ENCODE measurements at regions not wholly inside any gene's neighbourhood (a gene's known extent, or its start where the extent isn't known, plus 50 kb on each side); places are given as distances from the start of the nearest gene placed in this dataset.

DNA sequence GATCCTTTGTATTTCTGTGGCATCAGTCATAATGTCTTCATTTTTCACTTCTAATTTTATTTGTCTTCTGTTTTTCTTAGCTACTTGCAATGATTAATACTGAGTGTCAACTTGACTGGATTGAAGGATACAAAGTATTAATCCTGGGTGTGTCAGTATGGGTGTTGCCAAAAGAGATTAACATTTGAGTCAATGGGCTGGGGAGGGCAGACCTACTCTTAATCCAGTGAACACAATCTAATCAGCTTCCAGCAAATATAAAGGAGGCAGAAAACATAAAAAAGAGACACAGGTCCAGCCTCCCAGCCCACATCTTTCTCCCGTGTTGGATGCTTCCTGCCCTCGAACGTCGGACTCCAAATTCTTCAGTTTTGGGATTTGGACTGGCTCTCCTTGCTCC lies 640.9 kb upstream of the MIR17HG start:
- H3K4me1 ChIP-seq (ENCODE audit: insufficient read depth, low read length): no peaks in the 10 kb centered on the region
- H3K4me2 ChIP-seq (ENCODE audit: insufficient read depth, low read length): no peak overlapping the region
- H3K27me3 ChIP-seq (ENCODE audit: insufficient read depth, low read length): no peaks in the 10 kb centered on the region
- H2AFZ ChIP-seq (ENCODE audit: low read length): no peak overlapping the region
- TF ChIP-seq, protein P1, sequence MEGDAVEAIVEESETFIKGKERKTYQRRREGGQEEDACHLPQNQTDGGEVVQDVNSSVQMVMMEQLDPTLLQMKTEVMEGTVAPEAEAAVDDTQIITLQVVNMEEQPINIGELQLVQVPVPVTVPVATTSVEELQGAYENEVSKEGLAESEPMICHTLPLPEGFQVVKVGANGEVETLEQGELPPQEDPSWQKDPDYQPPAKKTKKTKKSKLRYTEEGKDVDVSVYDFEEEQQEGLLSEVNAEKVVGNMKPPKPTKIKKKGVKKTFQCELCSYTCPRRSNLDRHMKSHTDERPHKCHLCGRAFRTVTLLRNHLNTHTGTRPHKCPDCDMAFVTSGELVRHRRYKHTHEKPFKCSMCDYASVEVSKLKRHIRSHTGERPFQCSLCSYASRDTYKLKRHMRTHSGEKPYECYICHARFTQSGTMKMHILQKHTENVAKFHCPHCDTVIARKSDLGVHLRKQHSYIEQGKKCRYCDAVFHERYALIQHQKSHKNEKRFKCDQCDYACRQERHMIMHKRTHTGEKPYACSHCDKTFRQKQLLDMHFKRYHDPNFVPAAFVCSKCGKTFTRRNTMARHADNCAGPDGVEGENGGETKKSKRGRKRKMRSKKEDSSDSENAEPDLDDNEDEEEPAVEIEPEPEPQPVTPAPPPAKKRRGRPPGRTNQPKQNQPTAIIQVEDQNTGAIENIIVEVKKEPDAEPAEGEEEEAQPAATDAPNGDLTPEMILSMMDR (IDR thresholded peaks at IDR 0.05; ENCODE audit: extremely low read depth, low read depth, low read length): no peak
- H3K36me3 ChIP-seq (ENCODE audit: insufficient read depth, low read length): no peaks in the 10 kb centered on the region
- no peaks in the 10 kb centered on the region for H3K9me3 ChIP-seq (ENCODE audit: low read depth, low read length)
- H3K27ac ChIP-seq (ENCODE audit: low read depth, low read length): no peak overlapping the region
- DNase-seq (ENCODE audit: insufficient read length, low spot score, missing footprints): no peak
- H4K20me1 ChIP-seq (ENCODE audit: insufficient read depth, low read length): no peaks in the 10 kb centered on the region
- no peak overlapping the region for H3K4me3 ChIP-seq (ENCODE audit: insufficient read depth, low read length)
- H3K79me2 ChIP-seq (ENCODE audit: insufficient read depth, low read length): no peaks in the 10 kb centered on the region

DNA sequence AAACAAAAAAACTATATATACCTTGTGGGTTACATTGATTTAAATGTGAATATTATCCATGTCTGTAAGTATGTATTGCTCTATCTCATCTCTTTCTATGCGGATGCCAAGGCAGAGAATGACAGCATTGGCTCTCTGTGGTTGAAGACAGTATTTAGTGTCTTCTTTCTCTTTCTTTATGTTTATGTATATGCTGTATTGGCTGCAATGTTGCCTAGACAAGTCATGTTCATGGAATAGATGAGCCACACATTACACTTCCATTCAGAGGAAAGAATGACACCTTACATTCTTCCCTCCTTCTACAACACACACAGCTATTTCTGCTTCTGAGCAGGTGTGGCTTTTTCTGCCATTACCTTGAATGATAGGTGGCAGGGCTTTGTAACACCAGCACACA lies 639.4 kb upstream of the MIR17HG start:
- H2AFZ ChIP-seq (ENCODE audit: low read length): no peak overlapping the region
- no peaks in the 10 kb centered on the region for H3K79me2 ChIP-seq (ENCODE audit: insufficient read depth, low read length)
- H3K36me3 ChIP-seq (ENCODE audit: insufficient read depth, low read length): no peaks in the 10 kb centered on the region
- no peaks in the 10 kb centered on the region for H3K4me1 ChIP-seq (ENCODE audit: insufficient read depth, low read length)
- H4K20me1 ChIP-seq (ENCODE audit: insufficient read depth, low read length): no peaks in the 10 kb centered on the region
- DNase-seq (ENCODE audit: insufficient read length, low spot score, missing footprints): no peak
- H3K27ac ChIP-seq (ENCODE audit: low read depth, low read length): no peak overlapping the region
- no peak overlapping the region for H3K4me2 ChIP-seq (ENCODE audit: insufficient read depth, low read length)
- no peak overlapping the region for H3K4me3 ChIP-seq (ENCODE audit: insufficient read depth, low read length)
- TF ChIP-seq, protein P1 (IDR thresholded peaks at IDR 0.05; ENCODE audit: extremely low read depth, low read depth, low read length): no peak
- H3K27me3 ChIP-seq (ENCODE audit: insufficient read depth, low read length): no peaks in the 10 kb centered on the region
- no peaks in the 10 kb centered on the region for H3K9me3 ChIP-seq (ENCODE audit: low read depth, low read length)

DNA sequence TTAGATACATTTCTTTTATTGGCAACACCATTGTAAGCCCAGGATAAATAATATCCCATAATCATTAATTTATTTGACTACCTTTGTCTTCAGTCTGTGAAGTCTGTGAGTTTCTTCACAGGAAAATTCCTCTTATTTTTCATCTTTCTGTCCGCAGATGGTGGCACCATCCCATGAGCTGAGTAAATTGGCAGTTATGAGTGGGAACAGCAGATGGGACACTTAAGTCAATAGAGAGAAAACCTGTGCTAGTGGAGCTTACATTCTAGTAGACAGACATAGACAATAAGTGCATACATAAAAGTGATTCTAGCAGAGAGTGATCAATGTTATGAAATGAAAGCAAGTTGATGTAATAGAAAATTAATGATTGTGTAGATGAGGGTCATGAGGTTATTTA lies 638.2 kb upstream of the MIR17HG start:
- H3K27me3 ChIP-seq (ENCODE audit: insufficient read depth, low read length): no peaks in the 10 kb centered on the region

DNA sequence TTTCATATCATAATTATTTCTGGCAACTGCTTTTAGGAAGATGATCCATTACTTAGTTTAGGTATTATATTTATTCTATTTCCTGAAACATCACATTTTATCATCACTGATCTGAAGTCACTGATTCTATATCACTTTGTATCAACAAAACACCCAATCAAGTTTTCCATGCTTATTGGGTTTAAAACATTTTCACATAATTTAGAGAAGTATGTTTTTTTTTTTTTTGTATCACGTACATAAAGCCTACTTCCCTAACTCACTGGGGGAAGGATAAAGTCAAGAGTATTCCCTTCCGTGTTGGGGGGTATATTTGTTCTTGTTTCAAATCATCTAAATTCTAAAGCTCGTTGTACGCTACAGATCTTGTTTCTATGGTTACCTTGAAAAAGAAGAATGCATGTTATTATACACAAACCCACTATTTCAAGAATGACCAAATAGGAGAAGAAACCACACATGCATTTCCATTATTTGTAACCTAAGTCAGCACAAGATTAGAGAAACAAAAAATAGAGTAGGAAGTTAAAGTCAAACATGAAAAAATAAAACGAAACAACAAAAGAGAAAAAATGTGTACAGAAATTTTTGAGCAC lies 637.2 kb upstream of the MIR17HG start:
- H3K4me2 ChIP-seq (ENCODE audit: insufficient read depth, low read length): no peak overlapping the region
- DNase-seq (ENCODE audit: insufficient read length, low spot score, missing footprints): no peak
- no peak overlapping the region for H3K27ac ChIP-seq (ENCODE audit: low read depth, low read length)
- no peaks in the 10 kb centered on the region for H3K27me3 ChIP-seq (ENCODE audit: insufficient read depth, low read length)
- H3K36me3 ChIP-seq (ENCODE audit: insufficient read depth, low read length): no peaks in the 10 kb centered on the region
- H4K20me1 ChIP-seq (ENCODE audit: insufficient read depth, low read length): no peaks in the 10 kb centered on the region
- H3K79me2 ChIP-seq (ENCODE audit: insufficient read depth, low read length): no peaks in the 10 kb centered on the region
- H3K4me3 ChIP-seq (ENCODE audit: insufficient read depth, low read length): no peak overlapping the region
- peaks cover 2% of the 10 kb centered on the region for H3K9me3 ChIP-seq (ENCODE audit: low read depth, low read length)
- TF ChIP-seq, protein P1 (IDR thresholded peaks at IDR 0.05; ENCODE audit: extremely low read depth, low read depth, low read length): no peak
- no peaks in the 10 kb centered on the region for H3K4me1 ChIP-seq (ENCODE audit: insufficient read depth, low read length)
- H2AFZ ChIP-seq (ENCODE audit: low read length): no peak overlapping the region

More for the DNA sequence above, 638.2 kb upstream of the MIR17HG start:
- no peak overlapping the region for H3K4me3 ChIP-seq (ENCODE audit: insufficient read depth, low read length)
- no peaks in the 10 kb centered on the region for H3K36me3 ChIP-seq (ENCODE audit: insufficient read depth, low read length)
- H3K27ac ChIP-seq (ENCODE audit: low read depth, low read length): no peak overlapping the region
- H2AFZ ChIP-seq (ENCODE audit: low read length): no peak overlapping the region
- H3K79me2 ChIP-seq (ENCODE audit: insufficient read depth, low read length): no peaks in the 10 kb centered on the region
- H3K4me2 ChIP-seq (ENCODE audit: insufficient read depth, low read length): no peak overlapping the region
- TF ChIP-seq, protein P1 (IDR thresholded peaks at IDR 0.05; ENCODE audit: extremely low read depth, low read depth, low read length): no peak
- DNase-seq (ENCODE audit: insufficient read length, low spot score, missing footprints): no peak
- no peaks in the 10 kb centered on the region for H3K4me1 ChIP-seq (ENCODE audit: insufficient read depth, low read length)
- H3K9me3 ChIP-seq (ENCODE audit: low read depth, low read length): peaks cover 2% of the 10 kb centered on the region
- no peaks in the 10 kb centered on the region for H4K20me1 ChIP-seq (ENCODE audit: insufficient read depth, low read length)

Measured in osteoblast (primary cell).